ENCODE measurements at regions not wholly inside any gene's neighbourhood (a gene's known extent, or its start where the extent isn't known, plus 50 kb on each side); places are given as distances from the start of the nearest gene placed in this dataset.

DNA sequence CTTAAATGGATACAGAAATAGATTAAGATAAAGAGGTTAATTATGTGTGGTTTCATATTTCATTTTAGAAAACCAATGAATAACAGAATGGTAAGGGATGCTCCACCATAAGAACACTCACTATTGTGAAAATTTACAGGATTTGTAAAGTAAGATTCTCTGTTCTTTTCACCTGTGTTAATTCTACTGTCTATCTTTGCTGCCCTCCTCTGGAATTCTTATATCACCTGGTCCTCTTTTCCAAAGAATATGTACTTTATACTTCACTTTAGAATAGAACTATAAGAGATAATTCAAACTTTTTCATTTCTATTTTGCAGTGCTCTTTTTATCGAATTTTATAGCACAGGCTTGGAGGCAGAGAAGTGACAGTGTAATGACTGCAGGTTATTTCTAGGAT lies 213.4 kb downstream of the LURAP1L start:
- Histone ChIP-seq H3K9ac (ENCODE audit: insufficient read length) (no peak overlapping the region), H3K4me3 (no peak overlapping the region), H3K27ac (no peak overlapping the region), H3K9me3 (ENCODE audit: low read depth, low read length) (no peaks in the 10 kb centered on the region), H3K36me3 (ENCODE audit: insufficient read depth, low read length) (no peaks in the 10 kb centered on the region)
- TF ChIP-seq FOXP2 (optimal IDR thresholded peaks at IDR 0.05; ENCODE audit: control extremely low read depth, extremely low read length, insufficient read depth): no peak
- DNase-seq (ENCODE audit: low read depth, low spot score): no peak

DNA sequence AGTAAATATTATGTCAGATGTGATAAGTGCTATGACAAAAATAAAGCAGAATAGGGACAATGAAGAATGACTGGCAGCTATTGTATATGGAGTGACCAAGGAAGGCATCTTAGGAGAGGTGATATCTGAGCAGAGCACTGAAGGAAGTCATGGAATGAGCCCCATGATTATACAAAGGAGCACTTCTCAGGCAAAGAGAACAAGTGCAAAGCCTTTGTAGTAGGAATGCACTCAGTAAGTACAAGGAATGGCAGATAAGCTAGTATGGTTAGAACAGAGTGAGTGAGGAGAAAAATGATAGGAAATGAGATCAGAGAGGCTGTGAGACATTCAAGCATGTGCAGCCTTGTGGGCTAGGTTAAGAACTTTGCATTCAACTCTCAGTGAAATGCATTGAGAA lies 214.8 kb downstream of the LURAP1L start:
- H3K9ac ChIP-seq (ENCODE audit: insufficient read length): no peak overlapping the region
- DNase-seq (ENCODE audit: low read depth, low spot score): no peak
- no peaks in the 10 kb centered on the region for H3K36me3 ChIP-seq (ENCODE audit: insufficient read depth, low read length)
- H3K27ac ChIP-seq: no peak overlapping the region
- TF ChIP-seq FOXP2 (optimal IDR thresholded peaks at IDR 0.05; ENCODE audit: control extremely low read depth, extremely low read length, insufficient read depth) (no peak), EZH2 (IDR thresholded peaks at IDR 0.05) (no peak), POLR2AphosphoS5 (IDR thresholded peaks at IDR 0.05; ENCODE audit: borderline replicate concordance, low read depth, low read length) (no peak)
- no peak overlapping the region for H3K4me3 ChIP-seq
- no peaks in the 10 kb centered on the region for H3K9me3 ChIP-seq (ENCODE audit: low read depth, low read length)

DNA sequence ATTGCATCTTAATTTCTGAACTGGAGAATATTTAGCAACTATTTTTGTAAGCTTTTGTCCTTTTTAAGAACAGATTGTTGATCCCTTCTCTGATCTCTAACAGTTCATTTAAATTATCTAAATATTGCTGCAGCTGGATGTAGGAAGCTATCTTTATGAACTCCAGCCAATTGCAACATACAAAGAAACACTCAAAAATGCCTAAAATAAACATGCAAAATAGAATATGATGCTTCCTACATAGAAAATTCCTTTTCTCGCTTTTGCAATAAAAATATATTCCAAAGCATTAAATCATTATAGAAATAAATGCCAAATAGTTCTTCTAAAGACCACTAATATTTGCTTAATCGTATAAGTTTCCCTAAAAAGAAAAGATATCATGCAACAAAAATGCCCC lies 218.6 kb downstream of the LURAP1L start:
- Histone ChIP-seq H3K36me3 (ENCODE audit: insufficient read depth, low read length) (no peaks in the 10 kb centered on the region), H3K9ac (ENCODE audit: insufficient read length) (no peak overlapping the region), H3K27ac (no peak overlapping the region), H3K4me3 (no peak overlapping the region), H3K9me3 (ENCODE audit: low read depth, low read length) (no peaks in the 10 kb centered on the region)
- no peak for DNase-seq (ENCODE audit: low read depth, low spot score)
- no peak for TF ChIP-seq POLR2AphosphoS5 (IDR thresholded peaks at IDR 0.05; ENCODE audit: borderline replicate concordance, low read depth, low read length)
- TF ChIP-seq EZH2 (IDR thresholded peaks at IDR 0.05): no peak
- no peak for TF ChIP-seq FOXP2 (optimal IDR thresholded peaks at IDR 0.05; ENCODE audit: control extremely low read depth, extremely low read length, insufficient read depth)

DNA sequence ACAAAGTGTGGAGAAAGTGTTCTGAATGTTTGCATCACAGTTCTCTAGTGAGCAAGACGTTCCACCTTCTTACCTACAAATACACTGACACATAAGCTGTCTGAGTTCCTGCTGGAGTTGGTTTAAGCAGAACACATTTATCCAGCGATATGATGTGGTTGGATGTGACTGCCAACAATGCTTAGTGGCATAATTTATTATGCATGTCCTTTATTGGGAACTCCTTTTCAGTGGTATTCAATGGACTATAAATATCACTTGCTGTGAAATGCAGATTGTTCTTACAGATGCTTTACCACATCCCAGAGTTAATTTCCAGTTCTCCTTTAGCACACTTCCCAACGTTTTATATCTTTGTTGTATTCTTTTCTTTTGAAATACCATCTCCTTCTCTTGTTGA lies 222.2 kb downstream of the LURAP1L start:
- no peak overlapping the region for H3K27ac ChIP-seq
- no peak overlapping the region for H3K4me3 ChIP-seq
- TF ChIP-seq EZH2 (IDR thresholded peaks at IDR 0.05) (no peak), FOXP2 (optimal IDR thresholded peaks at IDR 0.05; ENCODE audit: control extremely low read depth, extremely low read length, insufficient read depth) (no peak), POLR2AphosphoS5 (IDR thresholded peaks at IDR 0.05; ENCODE audit: borderline replicate concordance, low read depth, low read length) (no peak)
- no peaks in the 10 kb centered on the region for H3K9me3 ChIP-seq (ENCODE audit: low read depth, low read length)
- H3K9ac ChIP-seq (ENCODE audit: insufficient read length): no peak overlapping the region
- no peak for DNase-seq (ENCODE audit: low read depth, low spot score)
- no peaks in the 10 kb centered on the region for H3K36me3 ChIP-seq (ENCODE audit: insufficient read depth, low read length)

DNA sequence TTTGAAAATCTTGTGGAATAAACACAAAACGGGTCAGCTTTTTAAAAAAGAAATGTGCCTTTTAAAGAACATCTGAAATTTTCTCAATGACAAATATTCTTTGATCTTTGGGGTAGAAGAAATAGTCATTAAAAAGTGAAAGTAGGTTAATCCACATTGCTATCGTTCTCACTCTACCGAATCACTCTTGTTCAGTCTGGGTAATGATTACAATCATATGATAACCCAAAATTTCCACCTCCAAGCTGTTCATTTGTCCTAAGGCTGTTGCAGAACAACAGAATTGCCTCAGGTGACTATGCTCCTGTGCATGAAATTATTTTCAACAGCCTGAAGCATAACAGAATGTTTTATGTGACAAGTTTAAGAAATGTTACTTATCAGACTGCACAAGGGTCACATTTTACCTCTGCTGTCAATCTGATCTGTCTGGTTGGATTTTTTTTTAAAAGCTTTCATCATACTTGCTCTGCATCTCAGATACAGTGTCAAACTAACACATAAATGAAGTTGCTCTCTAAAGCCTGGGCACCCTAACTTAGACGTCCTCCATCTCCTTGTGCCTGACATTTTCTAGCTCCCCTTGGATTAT lies 227.3 kb downstream of the LURAP1L start:
- H3K9ac ChIP-seq (ENCODE audit: insufficient read length): no peak overlapping the region
- TF ChIP-seq FOXP2 (optimal IDR thresholded peaks at IDR 0.05; ENCODE audit: control extremely low read depth, extremely low read length, insufficient read depth): no peak
- no peak for TF ChIP-seq POLR2AphosphoS5 (IDR thresholded peaks at IDR 0.05; ENCODE audit: borderline replicate concordance, low read depth, low read length)
- no peak for TF ChIP-seq EZH2 (IDR thresholded peaks at IDR 0.05)
- no peak for DNase-seq (ENCODE audit: low read depth, low spot score)
- no peaks in the 10 kb centered on the region for H3K9me3 ChIP-seq (ENCODE audit: low read depth, low read length)
- H3K27ac ChIP-seq: no peak overlapping the region
- H3K4me3 ChIP-seq: no peak overlapping the region
- no peaks in the 10 kb centered on the region for H3K36me3 ChIP-seq (ENCODE audit: insufficient read depth, low read length)

DNA sequence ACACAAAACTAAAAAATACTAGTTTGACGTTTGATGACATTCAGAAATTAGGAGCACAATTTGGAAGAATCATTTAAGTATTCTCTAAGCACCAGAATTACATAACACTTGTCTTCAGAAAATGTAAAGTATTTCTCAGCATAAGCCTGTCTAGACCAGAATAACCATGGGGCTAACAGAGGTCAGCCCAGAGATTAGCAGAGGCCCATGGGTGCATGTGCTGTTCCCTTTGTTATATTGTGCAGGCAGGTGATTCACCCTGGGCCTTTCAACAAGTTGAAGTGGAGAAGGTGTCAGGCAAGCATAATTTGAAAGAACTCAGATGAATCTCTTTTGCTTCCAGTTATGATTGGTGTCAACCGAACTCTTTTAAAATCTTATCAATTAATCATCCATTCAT lies 227.9 kb downstream of the LURAP1L start:
- Histone ChIP-seq H3K27ac (no peak overlapping the region), H3K36me3 (ENCODE audit: insufficient read depth, low read length) (no peaks in the 10 kb centered on the region), H3K9me3 (ENCODE audit: low read depth, low read length) (no peaks in the 10 kb centered on the region), H3K9ac (ENCODE audit: insufficient read length) (no peak overlapping the region), H3K4me3 (no peak overlapping the region)
- DNase-seq (ENCODE audit: low read depth, low spot score): no peak
- TF ChIP-seq FOXP2 (optimal IDR thresholded peaks at IDR 0.05; ENCODE audit: control extremely low read depth, extremely low read length, insufficient read depth): no peak
- TF ChIP-seq EZH2 (IDR thresholded peaks at IDR 0.05): no peak
- TF ChIP-seq POLR2AphosphoS5 (IDR thresholded peaks at IDR 0.05; ENCODE audit: borderline replicate concordance, low read depth, low read length): no peak

DNA sequence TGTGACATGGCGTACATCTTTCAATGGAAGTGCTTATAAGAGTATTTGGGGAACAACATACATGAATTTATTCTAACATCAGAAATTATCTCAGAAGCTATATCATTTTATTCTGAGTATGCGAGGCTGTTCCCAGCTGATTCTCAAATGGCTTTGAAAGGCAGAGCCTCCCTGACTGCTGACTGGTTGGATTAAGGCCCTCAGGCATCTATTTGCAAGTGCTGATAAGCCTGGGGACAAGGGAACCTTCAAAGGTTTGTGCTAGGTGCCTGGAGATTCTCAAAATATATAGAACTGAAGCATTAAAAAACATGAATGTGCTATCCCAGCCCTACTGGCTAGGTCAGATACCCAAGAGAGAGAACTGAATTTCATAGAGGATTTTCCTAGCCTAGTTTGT lies 235.1 kb downstream of the LURAP1L start:
- no peak for DNase-seq (ENCODE audit: low read depth, low spot score)
- H3K36me3 ChIP-seq (ENCODE audit: insufficient read depth, low read length): no peaks in the 10 kb centered on the region
- no peaks in the 10 kb centered on the region for H3K9me3 ChIP-seq (ENCODE audit: low read depth, low read length)
- no peak overlapping the region for H3K9ac ChIP-seq (ENCODE audit: insufficient read length)
- TF ChIP-seq EZH2 (IDR thresholded peaks at IDR 0.05): no peak
- no peak for TF ChIP-seq POLR2AphosphoS5 (IDR thresholded peaks at IDR 0.05; ENCODE audit: borderline replicate concordance, low read depth, low read length)
- no peak for TF ChIP-seq FOXP2 (optimal IDR thresholded peaks at IDR 0.05; ENCODE audit: control extremely low read depth, extremely low read length, insufficient read depth)
- no peak overlapping the region for H3K4me3 ChIP-seq
- H3K27ac ChIP-seq: no peak overlapping the region

DNA sequence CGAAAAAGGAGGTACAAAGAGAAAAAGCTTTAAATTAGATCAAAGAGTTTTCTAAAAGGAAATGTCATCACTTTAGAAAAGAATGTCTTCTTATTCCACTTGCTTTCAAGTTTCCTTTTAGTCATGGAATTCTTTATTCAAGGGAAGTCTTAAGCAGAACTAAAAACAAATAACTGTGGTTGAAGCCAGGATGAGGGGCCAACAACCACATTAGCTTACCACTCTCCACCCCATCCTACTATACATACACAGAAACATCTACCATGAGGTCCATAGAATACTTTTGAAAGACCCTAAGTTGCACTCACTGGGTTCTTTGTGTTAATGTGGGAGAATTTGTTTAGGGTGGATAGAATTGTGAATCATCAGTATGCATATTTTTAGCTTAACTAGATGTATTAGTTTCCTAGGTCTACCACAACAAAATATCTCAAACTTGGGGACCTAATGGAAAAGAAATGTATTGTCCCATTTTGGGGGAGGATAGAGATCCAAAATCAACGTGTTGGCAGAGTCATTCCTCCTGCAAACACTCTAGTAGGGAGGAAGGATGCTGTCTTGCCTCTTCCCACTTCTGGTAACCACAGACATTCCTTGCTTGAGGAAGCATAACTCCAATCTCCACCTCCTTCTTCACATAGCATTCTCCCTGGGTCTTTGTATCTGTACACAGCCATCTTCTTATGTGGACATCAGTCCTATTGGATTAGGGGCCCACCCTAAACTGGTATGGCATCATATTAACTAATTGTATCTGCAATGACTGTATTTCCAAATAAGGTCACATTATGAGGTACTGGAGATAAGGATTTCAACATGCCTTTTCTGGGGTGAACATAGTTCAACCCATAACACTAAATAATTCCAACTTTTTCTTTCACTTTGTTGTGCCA lies 239.4 kb downstream of the LURAP1L start:
- Histone ChIP-seq H3K27ac (no peak overlapping the region), H3K36me3 (ENCODE audit: insufficient read depth, low read length) (no peaks in the 10 kb centered on the region), H3K9me3 (ENCODE audit: low read depth, low read length) (no peaks in the 10 kb centered on the region), H3K9ac (ENCODE audit: insufficient read length) (no peak overlapping the region), H3K4me3 (no peak overlapping the region)
- no peak for DNase-seq (ENCODE audit: low read depth, low spot score)
- TF ChIP-seq FOXP2 (optimal IDR thresholded peaks at IDR 0.05; ENCODE audit: control extremely low read depth, extremely low read length, insufficient read depth) (no peak), POLR2AphosphoS5 (IDR thresholded peaks at IDR 0.05; ENCODE audit: borderline replicate concordance, low read depth, low read length) (no peak)

Data from SK-N-MC (cell line).